ENCODE measurements at regions not wholly inside any gene's neighbourhood (a gene's known extent, or its start where the extent isn't known, plus 50 kb on each side); places are given as distances from the start of the nearest gene placed in this dataset.

GRCh38 chr11:103850419-103851165 lies 185.8 kb upstream of the DDI1 start:
- ATAC-seq: no peak
- TF ChIP-seq CSDC2 (CRISPR knock-in tag; IDR thresholded peaks at IDR 0.05): no peak

GRCh38 chr11:103851166-103851651 lies 185.2 kb upstream of the DDI1 start:
- no peak for TF ChIP-seq ZNF565 (CRISPR knock-in tag; conservative IDR thresholded peaks at IDR 0.05; ENCODE audit: low read depth)
- peak; percentile 45; the same call in 1 of the 2 replicates for TF ChIP-seq ISL1 (CRISPR knock-in tag; IDR thresholded peaks at IDR 0.05)
- no peak; the same call in 2 of the 3 replicates for ATAC-seq
